ENCODE measurements at regions not wholly inside any gene's neighbourhood (a gene's known extent, or its start where the extent isn't known, plus 50 kb on each side); places are given as distances from the start of the nearest gene placed in this dataset.
"Not testable (repeated sequence)": the region's sequence is repeated elsewhere in the genome, so short reads cannot be mapped to it uniquely, and the experiment has no call there.

DNA sequence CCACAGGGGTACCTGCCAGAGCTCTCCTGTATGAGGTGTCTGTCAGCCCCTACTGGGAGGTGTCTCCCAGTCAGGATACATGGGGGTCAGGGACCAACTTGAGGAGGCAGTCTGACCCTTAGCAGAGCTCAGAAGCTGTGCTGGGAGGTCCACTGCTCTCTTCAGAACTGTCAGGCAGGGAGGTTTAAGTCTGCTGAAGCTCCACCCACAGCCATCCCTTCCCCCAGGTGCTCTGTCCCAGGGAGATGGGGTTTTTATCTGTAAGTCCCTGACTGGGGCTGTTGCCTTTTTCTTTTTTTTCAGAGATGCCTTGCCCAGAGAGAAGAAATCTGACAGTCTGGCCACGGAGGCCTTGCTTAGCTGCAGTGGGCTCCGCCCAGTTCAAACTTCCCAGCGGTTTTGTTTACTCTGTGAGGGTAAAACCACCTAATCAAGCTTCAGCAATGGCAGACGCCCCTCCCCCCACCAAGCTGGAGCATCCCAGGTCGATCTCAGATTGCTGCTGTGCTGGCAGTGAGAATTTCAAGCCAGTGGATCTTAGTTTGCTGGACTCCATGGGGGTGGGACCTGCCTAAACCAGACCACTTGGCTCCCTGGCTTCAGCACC is 118.5 kb upstream of the RADX start:
- BruUV-seq (replicated peaks); DNase-seq (ENCODE audit: low read depth, low spot score); FAIRE-seq; H3K79me2 ChIP-seq (ENCODE audit: control insufficient read depth, insufficient read depth, low read length); H3K27ac ChIP-seq (ENCODE audit: insufficient read depth, low read depth, low read length); H3K9me3 ChIP-seq (replicated peaks; ENCODE audit: control insufficient read depth, insufficient read depth, low read length); POLR2A ChIA-PET; H3K27me3 ChIP-seq (ENCODE audit: control insufficient read depth in 2 of 2, insufficient read depth in 2 of 2, low read length in 2 of 2); H2AFZ ChIP-seq (ENCODE audit: low read depth, low read length); intact Hi-C loops (cut with micrococcal nuclease); H3K4me3 ChIP-seq (replicated peaks in 1 of 3; ENCODE audit: insufficient read depth in 1 of 3, low read depth in 1 of 3, low read length in 3 of 3); H3K9me1 ChIP-seq (replicated peaks; ENCODE audit: control insufficient read depth, extremely low read depth, insufficient read depth, low read length); H3K36me3 ChIP-seq (ENCODE audit: control insufficient read depth in 2 of 2, extremely low read depth in 1 of 2, insufficient read depth in 2 of 2, low read length in 2 of 2); H3K4me1 ChIP-seq (ENCODE audit: control insufficient read depth, extremely low read depth, insufficient read depth, low read length); dilution Hi-C loops (cut with MboI; ENCODE audit: extremely low pct_ligation_motif_present, low sequenced_read_pairs); CTCF ChIA-PET; H3K4me2 ChIP-seq (ENCODE audit: insufficient read depth, low read length); H4K20me1 ChIP-seq (replicated peaks; ENCODE audit: control insufficient read depth, extremely low read depth, insufficient read depth, low read length); H3K9ac ChIP-seq (replicated peaks; ENCODE audit: extremely low read depth, insufficient read depth, low read length): not testable (repeated sequence)

DNA sequence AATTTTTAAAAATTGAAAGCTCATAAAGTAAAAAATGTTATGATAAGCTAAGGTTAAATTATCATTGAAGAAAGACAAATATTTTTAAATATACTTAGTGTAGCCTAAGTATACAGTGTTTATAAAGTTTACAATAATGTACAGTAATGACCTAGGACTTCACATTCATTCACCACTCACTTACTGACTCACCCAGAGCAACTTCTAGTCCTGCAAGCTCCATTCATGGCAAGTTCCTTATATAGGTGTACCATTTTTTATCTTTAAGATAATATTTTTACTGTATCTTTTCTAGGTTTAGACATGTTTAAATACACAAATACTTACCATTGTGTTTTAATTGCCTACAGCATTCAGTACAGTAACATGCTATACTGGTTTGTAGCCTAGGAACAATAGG is 112.3 kb upstream of the RADX start:
- Histone ChIP-seq H3K4me1 (ENCODE audit: control insufficient read depth, extremely low read depth, insufficient read depth, low read length) (no peaks in the 10 kb centered on the region), H4K20me1 (replicated peaks; ENCODE audit: control insufficient read depth, extremely low read depth, insufficient read depth, low read length) (no peaks in the 10 kb centered on the region), H3K9me1 (replicated peaks; ENCODE audit: control insufficient read depth, extremely low read depth, insufficient read depth, low read length) (no peaks in the 10 kb centered on the region), H3K27ac (ENCODE audit: insufficient read depth, low read depth, low read length) (no peak overlapping the region), H3K27me3 (ENCODE audit: control insufficient read depth in 2 of 2, insufficient read depth in 2 of 2, low read length in 2 of 2) (no peaks in the 10 kb centered on the region), H3K9ac (replicated peaks; ENCODE audit: extremely low read depth, insufficient read depth, low read length) (no peak overlapping the region), H3K4me3 (replicated peaks in 1 of 3; ENCODE audit: insufficient read depth in 1 of 3, low read depth in 1 of 3, low read length in 3 of 3) (no peak overlapping the region), H3K4me2 (ENCODE audit: insufficient read depth, low read length) (no peak overlapping the region), H3K36me3 (ENCODE audit: control insufficient read depth in 2 of 2, extremely low read depth in 1 of 2, insufficient read depth in 2 of 2, low read length in 2 of 2) (no peaks in the 10 kb centered on the region), H3K79me2 (ENCODE audit: control insufficient read depth, insufficient read depth, low read length) (no peaks in the 10 kb centered on the region), H2AFZ (ENCODE audit: low read depth, low read length) (no peak overlapping the region), H3K9me3 (replicated peaks; ENCODE audit: control insufficient read depth, insufficient read depth, low read length) (no peaks in the 10 kb centered on the region)
- POLR2A ChIA-PET, result no interaction called here
- TF ChIP-seq GATA2 (IDR thresholded peaks at IDR 0.05; ENCODE audit: insufficient read depth, insufficient read length, low read depth, low read length) (no peak), JUN (IDR thresholded peaks at IDR 0.05; ENCODE audit: borderline replicate concordance, insufficient read depth, insufficient read length, low read depth) (no peak), POLR2AphosphoS5 (IDR thresholded peaks at IDR 0.05; ENCODE audit: insufficient read depth, low read depth, low read length) (no peak), MYC (IDR thresholded peaks at IDR 0.05; ENCODE audit: low read depth, low read length) (no peak), FOS (IDR thresholded peaks at IDR 0.05; ENCODE audit: borderline replicate concordance, insufficient read depth, low read length) (no peak), POLR2A (IDR thresholded peaks at IDR 0.05; ENCODE audit: low read depth, low read length) (no peak), EZH2 (IDR thresholded peaks at IDR 0.05; ENCODE audit: borderline replicate concordance, low read depth, low read length, severe bottlenecking) (no peak)
- TF ChIP-seq, protein P1, sequence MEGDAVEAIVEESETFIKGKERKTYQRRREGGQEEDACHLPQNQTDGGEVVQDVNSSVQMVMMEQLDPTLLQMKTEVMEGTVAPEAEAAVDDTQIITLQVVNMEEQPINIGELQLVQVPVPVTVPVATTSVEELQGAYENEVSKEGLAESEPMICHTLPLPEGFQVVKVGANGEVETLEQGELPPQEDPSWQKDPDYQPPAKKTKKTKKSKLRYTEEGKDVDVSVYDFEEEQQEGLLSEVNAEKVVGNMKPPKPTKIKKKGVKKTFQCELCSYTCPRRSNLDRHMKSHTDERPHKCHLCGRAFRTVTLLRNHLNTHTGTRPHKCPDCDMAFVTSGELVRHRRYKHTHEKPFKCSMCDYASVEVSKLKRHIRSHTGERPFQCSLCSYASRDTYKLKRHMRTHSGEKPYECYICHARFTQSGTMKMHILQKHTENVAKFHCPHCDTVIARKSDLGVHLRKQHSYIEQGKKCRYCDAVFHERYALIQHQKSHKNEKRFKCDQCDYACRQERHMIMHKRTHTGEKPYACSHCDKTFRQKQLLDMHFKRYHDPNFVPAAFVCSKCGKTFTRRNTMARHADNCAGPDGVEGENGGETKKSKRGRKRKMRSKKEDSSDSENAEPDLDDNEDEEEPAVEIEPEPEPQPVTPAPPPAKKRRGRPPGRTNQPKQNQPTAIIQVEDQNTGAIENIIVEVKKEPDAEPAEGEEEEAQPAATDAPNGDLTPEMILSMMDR (IDR thresholded peaks at IDR 0.05; ENCODE audit: extremely low read depth in 1 of 2, insufficient read depth in 1 of 2, low read depth in 1 of 2, low read length in 2 of 2), result no peak
- TF ChIP-seq, protein P2, sequence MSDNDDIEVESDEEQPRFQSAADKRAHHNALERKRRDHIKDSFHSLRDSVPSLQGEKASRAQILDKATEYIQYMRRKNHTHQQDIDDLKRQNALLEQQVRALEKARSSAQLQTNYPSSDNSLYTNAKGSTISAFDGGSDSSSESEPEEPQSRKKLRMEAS (IDR thresholded peaks at IDR 0.05; ENCODE audit: insufficient read depth, insufficient read length), result no peak
- CTCF ChIA-PET, result no interaction called here
- no peak for FAIRE-seq
- no TSS peak for BruUV-seq (replicated peaks)
- dilution Hi-C loops (cut with MboI; ENCODE audit: extremely low pct_ligation_motif_present, low sequenced_read_pairs), result no loop called here
- DNase-seq (ENCODE audit: low read depth, low spot score), result no peak
- intact Hi-C loops (cut with micrococcal nuclease), result no loop called here
